HepG2 (cell line): ENCODE measurements at regions not wholly inside any gene's neighbourhood (a gene's known extent, or its start where the extent isn't known, plus 50 kb on each side); places are given as distances from the start of the nearest gene placed in this dataset.

ENCODE experiments used
- AHR ChIP-seq: IDR thresholded peaks from 2 replicates; pipeline ENCODE4 v1.6.1; 2018; ENCODE audit warnings: missing genetic modification reagents, missing compliant biosample characterization
- BORCS8-MEF2B ChIP-seq: sonication (generic); formaldehyde crosslinking; IDR thresholded peaks from 2 replicates; pipeline ENCODE4 v1.8.0; 2022; ENCODE audit warnings: mild to moderate bottlenecking, missing genetic modification reagents
- GATAD2A ChIP-seq: IDR thresholded peaks from 2 replicates; pipeline ENCODE4 v1.6.1; 2016
- KDM5A ChIP-seq: fragments of 200-600 bp; sonication (generic); IDR thresholded peaks from 2 replicates; pipeline ENCODE4 v1.7.0; 2018; ENCODE audit warnings: antibody characterized with exemption, mild to moderate bottlenecking, low read length, borderline replicate concordance
- MEF2D ChIP-seq: sonication (generic); formaldehyde crosslinking; IDR thresholded peaks from 2 replicates; pipeline ENCODE4 v1.5.1; 2020; ENCODE audit warnings: mild to moderate bottlenecking, missing genetic modification reagents
- PAX8 ChIP-seq: sonication (generic); formaldehyde crosslinking; IDR thresholded peaks from 2 replicates; pipeline ENCODE4 v1.8.0; 2022; ENCODE audit warnings: mild to moderate bottlenecking, missing genetic modification reagents, borderline replicate concordance
- SATB2 ChIP-seq: sonication (generic); formaldehyde crosslinking; IDR thresholded peaks from 2 replicates; pipeline ENCODE4 v1.5.0; 2020; ENCODE audit warnings: missing genetic modification reagents
- SMARCC2 ChIP-seq: fragments of 450-650 bp; IDR thresholded peaks from 2 replicates; pipeline ENCODE4 v1.6.1; 2017; ENCODE audit warnings: antibody characterized with exemption, mild to moderate bottlenecking
- YY1 ChIP-seq: IDR thresholded peaks from 2 replicates; pipeline ENCODE4 v1.6.1; 2011; ENCODE audit warnings: low read length, low read depth, moderate library complexity, mild to moderate bottlenecking; ENCODE audit not compliant: insufficient read depth, insufficient replicate concordance
- ZKSCAN5 ChIP-seq: sonication (generic); formaldehyde crosslinking; IDR thresholded peaks from 2 replicates; pipeline ENCODE4 v1.5.1; 2020; ENCODE audit warnings: mild to moderate bottlenecking, missing genetic modification reagents
- ZNF10 ChIP-seq: sonication (generic); formaldehyde crosslinking; IDR thresholded peaks from 2 replicates; pipeline ENCODE4 v1.4.0; 2020; ENCODE audit warnings: mild to moderate bottlenecking, low read depth, missing genetic modification reagents, borderline replicate concordance
- ZNF331 ChIP-seq: sonication (generic); formaldehyde crosslinking; IDR thresholded peaks from 2 replicates; pipeline ENCODE4 v1.4.0; 2020; ENCODE audit warnings: missing genetic modification reagents
- ZNF333 ChIP-seq: sonication (generic); formaldehyde crosslinking; IDR thresholded peaks from 2 replicates; pipeline ENCODE4 v1.4.0; 2020; ENCODE audit warnings: mild to moderate bottlenecking, missing genetic modification reagents, borderline replicate concordance
- ZNF768 ChIP-seq: sonication (generic); formaldehyde crosslinking; IDR thresholded peaks from 2 replicates; pipeline ENCODE4 v1.4.0; 2020; ENCODE audit warnings: missing genetic modification reagents
- TF ChIP-seq, protein P1 (sequence below): sonication (generic); formaldehyde crosslinking; IDR thresholded peaks from 2 replicates; pipeline ENCODE4 v1.8.0; 2022; ENCODE audit warnings: mild to moderate bottlenecking, missing genetic modification reagents, moderate library complexity
- TF ChIP-seq, protein P2 (sequence below): IDR thresholded peaks from 2 replicates; pipeline ENCODE4 v1.6.1; 2016
- TF ChIP-seq, protein P3 (sequence below): sonication (generic); formaldehyde crosslinking; IDR thresholded peaks from 2 replicates; pipeline ENCODE4 v1.5.1; 2020; ENCODE audit warnings: mild to moderate bottlenecking, missing genetic modification reagents
- TF ChIP-seq, protein P4 (sequence below): sonication (generic); formaldehyde crosslinking; IDR thresholded peaks from 2 replicates; pipeline ENCODE4 v1.5.1; 2020; ENCODE audit warnings: mild to moderate bottlenecking, moderate library complexity, missing genetic modification reagents
- TF ChIP-seq, protein P5 (sequence below): sonication (generic); formaldehyde crosslinking; IDR thresholded peaks from 2 replicates; pipeline ENCODE4 v1.5.0; 2020; ENCODE audit warnings: mild to moderate bottlenecking, low read depth, missing genetic modification reagents, borderline replicate concordance
- TF ChIP-seq, protein P6 (sequence below): sonication (generic); formaldehyde crosslinking; IDR thresholded peaks from 2 replicates; pipeline ENCODE4 v1.9.0; 2021; ENCODE audit warnings: missing genetic modification reagents, mild to moderate bottlenecking, borderline replicate concordance

DNA sequence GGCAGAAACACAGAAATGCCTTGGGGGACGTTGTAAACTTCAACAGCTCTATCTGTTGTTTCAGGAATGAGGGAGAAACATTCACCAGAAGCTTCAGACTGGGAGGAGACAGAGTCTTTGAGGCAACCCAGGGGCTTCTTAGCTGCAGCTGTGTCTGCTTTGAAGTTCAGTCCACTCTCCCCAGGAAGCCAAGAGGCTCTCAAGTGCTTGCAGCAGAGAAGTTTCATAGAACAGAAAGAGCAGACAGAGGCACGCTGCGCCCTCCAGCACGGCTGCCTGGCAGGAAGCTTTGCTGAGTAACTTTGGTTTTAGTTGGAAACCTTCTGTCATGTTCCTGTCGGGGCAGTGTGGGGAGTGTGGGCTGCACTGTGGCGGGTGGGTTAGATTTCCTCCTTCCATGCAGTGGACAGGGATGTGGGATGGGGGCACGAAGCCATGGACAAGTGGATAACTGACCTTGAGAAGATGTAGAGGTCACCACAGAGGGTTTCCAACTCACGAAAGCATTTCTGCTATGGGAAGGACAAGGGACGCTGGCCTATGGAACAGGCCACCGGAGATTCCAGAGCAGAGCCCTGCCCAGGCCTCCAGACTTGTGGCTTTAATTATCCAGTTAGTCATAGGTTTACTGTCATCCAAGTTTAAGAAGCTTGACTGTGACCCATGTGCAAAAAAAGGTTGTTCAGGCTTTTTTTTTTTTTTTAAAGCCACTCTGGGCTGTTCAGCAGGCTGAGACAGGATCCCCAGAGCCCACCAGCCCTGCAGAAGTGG, 107.7 kb downstream of the ARF6 start (continued):
- TF ChIP-seq ZNF331 (CRISPR knock-in tag), result peak; percentile 38; the same call in 1 of the 2 replicates
- TF ChIP-seq, protein P1, sequence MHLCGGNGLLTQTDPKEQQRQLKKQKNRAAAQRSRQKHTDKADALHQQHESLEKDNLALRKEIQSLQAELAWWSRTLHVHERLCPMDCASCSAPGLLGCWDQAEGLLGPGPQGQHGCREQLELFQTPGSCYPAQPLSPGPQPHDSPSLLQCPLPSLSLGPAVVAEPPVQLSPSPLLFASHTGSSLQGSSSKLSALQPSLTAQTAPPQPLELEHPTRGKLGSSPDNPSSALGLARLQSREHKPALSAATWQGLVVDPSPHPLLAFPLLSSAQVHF (CRISPR knock-in tag), result no peak
- no peak for TF ChIP-seq ZNF10 (CRISPR knock-in tag)
- TF ChIP-seq ZKSCAN5 (CRISPR knock-in tag), result no peak
- no peak for TF ChIP-seq AHR
- TF ChIP-seq PAX8 (CRISPR knock-in tag), result no peak
- TF ChIP-seq SMARCC2, result no peak
- no peak for TF ChIP-seq YY1
- no peak for TF ChIP-seq ZNF768 (CRISPR knock-in tag)
- TF ChIP-seq ZNF333 (CRISPR knock-in tag), result no peak
- no peak for TF ChIP-seq BORCS8-MEF2B (CRISPR knock-in tag)
- TF ChIP-seq, protein P2, sequence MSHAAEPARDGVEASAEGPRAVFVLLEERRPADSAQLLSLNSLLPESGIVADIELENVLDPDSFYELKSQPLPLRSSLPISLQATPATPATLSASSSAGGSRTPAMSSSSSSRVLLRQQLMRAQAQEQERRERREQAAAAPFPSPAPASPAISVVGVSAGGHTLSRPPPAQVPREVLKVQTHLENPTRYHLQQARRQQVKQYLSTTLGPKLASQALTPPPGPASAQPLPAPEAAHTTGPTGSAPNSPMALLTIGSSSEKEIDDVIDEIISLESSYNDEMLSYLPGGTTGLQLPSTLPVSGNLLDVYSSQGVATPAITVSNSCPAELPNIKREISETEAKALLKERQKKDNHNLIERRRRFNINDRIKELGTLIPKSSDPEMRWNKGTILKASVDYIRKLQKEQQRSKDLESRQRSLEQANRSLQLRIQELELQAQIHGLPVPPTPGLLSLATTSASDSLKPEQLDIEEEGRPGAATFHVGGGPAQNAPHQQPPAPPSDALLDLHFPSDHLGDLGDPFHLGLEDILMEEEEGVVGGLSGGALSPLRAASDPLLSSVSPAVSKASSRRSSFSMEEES (CRISPR knock-in tag), result no peak
- TF ChIP-seq, protein P3, sequence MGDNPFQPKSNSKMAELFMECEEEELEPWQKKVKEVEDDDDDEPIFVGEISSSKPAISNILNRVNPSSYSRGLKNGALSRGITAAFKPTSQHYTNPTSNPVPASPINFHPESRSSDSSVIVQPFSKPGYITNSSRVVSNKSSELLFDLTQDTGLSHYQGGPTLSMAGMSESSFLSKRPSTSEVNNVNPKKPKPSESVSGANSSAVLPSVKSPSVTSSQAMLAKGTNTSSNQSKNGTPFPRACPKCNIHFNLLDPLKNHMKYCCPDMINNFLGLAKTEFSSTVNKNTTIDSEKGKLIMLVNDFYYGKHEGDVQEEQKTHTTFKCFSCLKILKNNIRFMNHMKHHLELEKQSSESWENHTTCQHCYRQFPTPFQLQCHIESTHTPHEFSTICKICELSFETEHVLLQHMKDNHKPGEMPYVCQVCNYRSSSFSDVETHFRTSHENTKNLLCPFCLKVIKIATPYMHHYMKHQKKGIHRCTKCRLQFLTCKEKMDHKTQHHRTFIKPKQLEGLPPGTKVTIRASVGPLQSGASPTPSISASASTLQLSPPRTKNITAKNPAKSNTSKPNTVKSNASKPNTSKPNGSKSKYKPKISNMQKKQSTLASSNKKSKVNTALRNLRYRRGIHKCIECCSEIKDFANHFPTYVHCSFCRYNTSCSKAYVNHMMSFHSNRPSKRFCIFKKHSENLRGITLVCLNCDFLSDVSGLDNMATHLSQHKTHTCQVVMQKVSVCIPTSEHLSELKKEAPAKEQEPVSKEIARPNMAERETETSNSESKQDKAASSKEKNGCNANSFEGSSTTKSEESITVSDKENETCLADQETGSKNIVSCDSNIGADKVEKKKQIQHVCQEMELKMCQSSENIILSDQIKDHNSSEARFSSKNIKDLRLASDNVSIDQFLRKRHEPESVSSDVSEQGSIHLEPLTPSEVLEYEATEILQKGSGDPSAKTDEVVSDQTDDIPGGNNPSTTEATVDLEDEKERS, result no peak
- no peak for TF ChIP-seq MEF2D
- TF ChIP-seq SATB2 (CRISPR knock-in tag), result no peak
- no peak for TF ChIP-seq KDM5A
- no peak for TF ChIP-seq GATAD2A (CRISPR knock-in tag)
- TF ChIP-seq, protein P4, sequence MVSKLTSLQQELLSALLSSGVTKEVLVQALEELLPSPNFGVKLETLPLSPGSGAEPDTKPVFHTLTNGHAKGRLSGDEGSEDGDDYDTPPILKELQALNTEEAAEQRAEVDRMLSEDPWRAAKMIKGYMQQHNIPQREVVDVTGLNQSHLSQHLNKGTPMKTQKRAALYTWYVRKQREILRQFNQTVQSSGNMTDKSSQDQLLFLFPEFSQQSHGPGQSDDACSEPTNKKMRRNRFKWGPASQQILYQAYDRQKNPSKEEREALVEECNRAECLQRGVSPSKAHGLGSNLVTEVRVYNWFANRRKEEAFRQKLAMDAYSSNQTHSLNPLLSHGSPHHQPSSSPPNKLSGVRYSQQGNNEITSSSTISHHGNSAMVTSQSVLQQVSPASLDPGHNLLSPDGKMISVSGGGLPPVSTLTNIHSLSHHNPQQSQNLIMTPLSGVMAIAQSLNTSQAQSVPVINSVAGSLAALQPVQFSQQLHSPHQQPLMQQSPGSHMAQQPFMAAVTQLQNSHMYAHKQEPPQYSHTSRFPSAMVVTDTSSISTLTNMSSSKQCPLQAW, result peak; percentile 29; the same call in 1 of the 2 replicates
- TF ChIP-seq, protein P5, sequence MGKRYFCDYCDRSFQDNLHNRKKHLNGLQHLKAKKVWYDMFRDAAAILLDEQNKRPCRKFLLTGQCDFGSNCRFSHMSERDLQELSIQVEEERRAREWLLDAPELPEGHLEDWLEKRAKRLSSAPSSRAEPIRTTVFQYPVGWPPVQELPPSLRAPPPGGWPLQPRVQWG (CRISPR knock-in tag), result no peak
- TF ChIP-seq, protein P6, sequence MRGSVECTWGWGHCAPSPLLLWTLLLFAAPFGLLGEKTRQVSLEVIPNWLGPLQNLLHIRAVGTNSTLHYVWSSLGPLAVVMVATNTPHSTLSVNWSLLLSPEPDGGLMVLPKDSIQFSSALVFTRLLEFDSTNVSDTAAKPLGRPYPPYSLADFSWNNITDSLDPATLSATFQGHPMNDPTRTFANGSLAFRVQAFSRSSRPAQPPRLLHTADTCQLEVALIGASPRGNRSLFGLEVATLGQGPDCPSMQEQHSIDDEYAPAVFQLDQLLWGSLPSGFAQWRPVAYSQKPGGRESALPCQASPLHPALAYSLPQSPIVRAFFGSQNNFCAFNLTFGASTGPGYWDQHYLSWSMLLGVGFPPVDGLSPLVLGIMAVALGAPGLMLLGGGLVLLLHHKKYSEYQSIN, result no peak
